GM12878 (cell line): ENCODE measurements at regions not wholly inside any gene's neighbourhood (a gene's known extent, or its start where the extent isn't known, plus 50 kb on each side); places are given as distances from the start of the nearest gene placed in this dataset.

Experiments used
- ATAC-seq: fragments of 200-7000 bp; cut with Tn5 transposase; 3 replicates; pipeline ENCODE4 v1.9.1; 2020; ENCODE audit warnings: mild to moderate bottlenecking, moderate library complexity
- BruUV-seq: library from RNA; stranded (reverse); fragments of 400-500 nt; replicated peaks from 2 replicates; lab custom pipeline; 2021; lab: Mats Ljungman, UMichigan
- CTCF ChIA-PET: fragments of 300-600 bp; sonication (Branson Sonifier 250); formaldehyde crosslinking; extraction: SDS; loops from one replicate; lab custom pipeline; 2021; ENCODE audit warnings: inconsistent platforms; lab: Yijun Ruan, JAX
- POLR2A ChIA-PET: fragments of 350-600 bp; formaldehyde crosslinking; extraction: SDS; loops from one replicate; lab custom pipeline; 2021; ENCODE audit warnings: inconsistent platforms; lab: Charles Lee
- RAD21 ChIA-PET: fragments of 300-600 bp; sonication (Branson Sonifier 250); formaldehyde crosslinking; loops from one replicate; lab custom pipeline; 2023; ENCODE audit warnings: antibody characterized with exemption; ENCODE audit not compliant: unreplicated experiment; lab: Charles Lee
- SMC1A ChIA-PET: fragments of 300-600 bp; sonication (Branson Sonifier 250); formaldehyde crosslinking; loops from one replicate; lab custom pipeline; 2023; ENCODE audit not compliant: unreplicated experiment, uncharacterized antibody; lab: Charles Lee
- DNase-seq: peaks from one replicate; pipeline ENCODE4 v3.0.0-alpha.2; 2011; ENCODE audit warnings: low read depth, low spot score
- FAIRE-seq: peaks from 3 replicates; lab custom pipeline; 2011; peaks lifted over from hg19 to GRCh38; lab: Jason Lieb, UNC
- H2AFZ ChIP-seq: 2 replicates; pipeline ENCODE4 v1.6.0; 2011; ENCODE audit warnings: low read depth, low read length, control low read depth; ENCODE audit not compliant: control insufficient read depth
- H3K27ac ChIP-seq: 2 replicates; pipeline ENCODE4 v1.5.1; 2011; ENCODE audit warnings: control low read depth; ENCODE audit not compliant: control insufficient read depth, insufficient read depth
- H3K27me3 ChIP-seq, 2 experiments: replicated peaks in 1 of 2; 2 replicates each; pipeline versions ENCODE4 v1.6.0 to v1.6.1; 2011; ENCODE audit warnings: low read length in 1 of 2; ENCODE audit not compliant: control insufficient read depth in 2 of 2, insufficient read depth in 2 of 2
- H3K36me3 ChIP-seq, 2 experiments: 2 replicates each; pipeline ENCODE4 v1.5.1; 2011; ENCODE audit warnings: low read length in 1 of 2; ENCODE audit not compliant: control insufficient read depth in 2 of 2, insufficient read depth in 2 of 2
- H3K4me1 ChIP-seq: 2 replicates; pipeline ENCODE4 v1.6.1; 2011; ENCODE audit warnings: mild to moderate bottlenecking, low read length, moderate library complexity, mixed read lengths; ENCODE audit not compliant: control insufficient read depth, insufficient read depth
- H3K4me2 ChIP-seq: 2 replicates; pipeline ENCODE4 v1.6.0; 2011; ENCODE audit warnings: control low read depth; ENCODE audit not compliant: control insufficient read depth, insufficient read depth
- H3K4me3 ChIP-seq: fragments of 200-600 bp; sonication (generic); 2 replicates; pipeline ENCODE4 v1.5.1; 2016
- H3K79me2 ChIP-seq: 2 replicates; pipeline ENCODE4 v1.6.0; 2011; ENCODE audit warnings: low read length; ENCODE audit not compliant: control insufficient read depth, insufficient read depth
- H3K9ac ChIP-seq: 2 replicates; pipeline ENCODE4 v1.8.0; 2011; ENCODE audit warnings: low read length, control low read depth, mixed read lengths; ENCODE audit not compliant: control insufficient read depth, insufficient read depth
- H3K9me3 ChIP-seq: replicated peaks from 3 replicates; pipeline ENCODE4 v1.5.1; 2011; ENCODE audit warnings: mild to moderate bottlenecking, low read length; ENCODE audit not compliant: control insufficient read depth, insufficient read depth
- H4K20me1 ChIP-seq: 2 replicates; pipeline ENCODE4 v1.6.0; 2011; ENCODE audit not compliant: control insufficient read depth, insufficient read depth
- BACH1 ChIP-seq: fragments of 450-650 bp; IDR thresholded peaks from 2 replicates; pipeline ENCODE4 v1.6.1; 2017; ENCODE audit warnings: mild to moderate bottlenecking, borderline replicate concordance
- BMI1 ChIP-seq: fragments of 450-650 bp; IDR thresholded peaks from 2 replicates; pipeline ENCODE4 v1.6.1; 2016; ENCODE audit warnings: mild to moderate bottlenecking, moderate library complexity, borderline replicate concordance
- CHD4 ChIP-seq: fragments of 200-600 bp; sonication (generic); IDR thresholded peaks from 2 replicates; pipeline ENCODE4 v1.6.1; 2016; ENCODE audit warnings: mild to moderate bottlenecking
- HSF1 ChIP-seq: fragments of 150-350 bp; IDR thresholded peaks from 2 replicates; pipeline ENCODE4 v1.6.1; 2014; ENCODE audit warnings: mild to moderate bottlenecking, low read depth, low read length
- NFXL1 ChIP-seq: fragments of 450-650 bp; IDR thresholded peaks from 2 replicates; pipeline ENCODE4 v1.6.1; 2017; ENCODE audit warnings: antibody characterized with exemption, mild to moderate bottlenecking, borderline replicate concordance
- PKNOX1 ChIP-seq: fragments of 450-650 bp; IDR thresholded peaks from 2 replicates; pipeline ENCODE4 v1.6.1; 2016; ENCODE audit warnings: mild to moderate bottlenecking
- RB1 ChIP-seq: fragments of 450-650 bp; formaldehyde crosslinking; IDR thresholded peaks from 2 replicates; pipeline ENCODE4 v1.6.1; 2017; ENCODE audit warnings: mild to moderate bottlenecking, borderline replicate concordance
- RELA ChIP-seq: fragments of 450-650 bp; IDR thresholded peaks from 2 replicates; pipeline ENCODE4 v1.8.0; 2014; ENCODE audit warnings: borderline replicate concordance; ENCODE audit not compliant: partially characterized antibody
- RFX5 ChIP-seq: IDR thresholded peaks from 2 replicates; pipeline ENCODE4 v1.6.1; 2011; ENCODE audit warnings: low read depth, low read length, improper control_type of control experiment
- SMC3 ChIP-seq: IDR thresholded peaks from 2 replicates; pipeline ENCODE4 v1.6.1; 2011; ENCODE audit warnings: low read length, improper control_type of control experiment, borderline replicate concordance
- STAT3 ChIP-seq: IDR thresholded peaks from 2 replicates; pipeline ENCODE4 v1.6.1; 2011; ENCODE audit warnings: low read depth, low read length, improper control_type of control experiment
- TCF12 ChIP-seq: IDR thresholded peaks from 2 replicates; pipeline ENCODE4 v1.6.1; 2011; ENCODE audit warnings: low read depth, mild to moderate bottlenecking, low read length
- YY1 ChIP-seq: IDR thresholded peaks from 2 replicates; pipeline ENCODE4 v1.6.1; 2011; ENCODE audit warnings: low read depth, mild to moderate bottlenecking, low read length
- ZNF274 ChIP-seq: IDR thresholded peaks from one replicate; pipeline ENCODE4 v1.8.0; 2011; ENCODE audit not compliant: insufficient read length, insufficient read depth
- ZSCAN29 ChIP-seq: fragments of 450-650 bp; IDR thresholded peaks from 2 replicates; pipeline ENCODE4 v1.6.1; 2017; ENCODE audit warnings: mild to moderate bottlenecking, moderate library complexity
- WGBS: methylation state at CpG from one replicate; pipeline ENCODE4 v1.1.6; 2016; ENCODE audit warnings: low lambda C conversion rate; ENCODE audit not compliant: insufficient replicate concordance, insufficient coverage; ENCODE audit errors: missing lambda C conversion rate; 5-methylcytosine and 5-hydroxymethylcytosine counted together
- in situ Hi-C: fragments of 300-500 bp; cut with MboI; formaldehyde crosslinking; loops from 9 replicates; pipeline ENCODE4 v1.14.3; 2018; ENCODE audit warnings: mixed read lengths
- intact Hi-C: fragments of 100-400 bp; cut with micrococcal nuclease; formaldehyde crosslinking; loops from one replicate; pipeline ENCODE4 v1.14.2; 2022; ENCODE audit not compliant: unreplicated experiment
- TF ChIP-seq, protein P1 (sequence below): fragments of 450-650 bp; IDR thresholded peaks from 2 replicates; pipeline ENCODE4 v1.6.1; 2017; ENCODE audit warnings: mild to moderate bottlenecking, moderate library complexity
- TF ChIP-seq, protein P2 (sequence below): fragments of 150-350 bp; IDR thresholded peaks from 2 replicates; pipeline ENCODE4 v1.6.1; 2016; ENCODE audit warnings: low read depth, low read length

DNA sequence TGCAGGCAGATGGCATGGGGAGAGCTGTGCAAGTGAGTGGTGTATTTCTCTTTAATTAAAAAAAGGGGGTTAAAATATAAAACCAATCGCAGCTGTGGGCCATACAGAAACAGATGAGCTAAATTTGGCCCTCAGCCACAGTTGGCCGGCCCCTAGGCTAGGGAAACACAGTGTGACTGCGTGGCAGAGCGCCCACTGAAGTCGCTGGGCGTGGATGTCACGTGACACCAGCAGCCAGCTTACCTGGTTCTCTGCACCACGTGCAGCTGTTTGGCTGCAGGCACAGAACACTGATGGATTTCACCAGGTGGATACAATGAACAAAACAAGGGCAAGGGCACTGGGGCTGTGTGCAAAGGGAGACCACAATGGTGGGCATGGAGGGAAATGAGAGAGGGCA is 119.3 kb upstream of the ZNF746 start:
- no TSS peak for BruUV-seq
- intact Hi-C loops (no loop called here), in situ Hi-C loops (no loop called here)
- 81% methylated on average over 8 of the region's 8 CpGs for WGBS
- H3K4me1 ChIP-seq: peaks cover 11% of the 10 kb centered on the region
- DNase-seq (no peak), ATAC-seq (no peak), FAIRE-seq (no peak)
- ChIA-PET POLR2A (no interaction called here), RAD21 (no interaction called here), SMC1A (no interaction called here), CTCF (no interaction called here)
- H4K20me1 ChIP-seq: peaks cover 3% of the 10 kb centered on the region
- no peaks in the 10 kb centered on the region for H3K9me3 ChIP-seq
- peaks cover 20 to 28% of the 10 kb centered on the region in 2 experiments for H3K36me3 ChIP-seq
- H3K27me3 ChIP-seq: no peaks in the 10 kb centered on the region
- no peak overlapping the region for H3K4me3 ChIP-seq
- no peak overlapping the region for H3K4me2 ChIP-seq
- no peak overlapping the region for H3K9ac ChIP-seq
- no peak overlapping the region for H3K27ac ChIP-seq
- peaks cover 11% of the 10 kb centered on the region for H3K79me2 ChIP-seq
- no peak overlapping the region for H2AFZ ChIP-seq
- TF ChIP-seq BMI1: no peak
- no peak for TF ChIP-seq ZSCAN29
- no peak for TF ChIP-seq RB1
- TF ChIP-seq YY1: no peak
- no peak for TF ChIP-seq BACH1
- no peak for TF ChIP-seq SMC3
- no peak for TF ChIP-seq CHD4
- no peak for TF ChIP-seq RFX5
- TF ChIP-seq TCF12: no peak
- TF ChIP-seq, protein P1, sequence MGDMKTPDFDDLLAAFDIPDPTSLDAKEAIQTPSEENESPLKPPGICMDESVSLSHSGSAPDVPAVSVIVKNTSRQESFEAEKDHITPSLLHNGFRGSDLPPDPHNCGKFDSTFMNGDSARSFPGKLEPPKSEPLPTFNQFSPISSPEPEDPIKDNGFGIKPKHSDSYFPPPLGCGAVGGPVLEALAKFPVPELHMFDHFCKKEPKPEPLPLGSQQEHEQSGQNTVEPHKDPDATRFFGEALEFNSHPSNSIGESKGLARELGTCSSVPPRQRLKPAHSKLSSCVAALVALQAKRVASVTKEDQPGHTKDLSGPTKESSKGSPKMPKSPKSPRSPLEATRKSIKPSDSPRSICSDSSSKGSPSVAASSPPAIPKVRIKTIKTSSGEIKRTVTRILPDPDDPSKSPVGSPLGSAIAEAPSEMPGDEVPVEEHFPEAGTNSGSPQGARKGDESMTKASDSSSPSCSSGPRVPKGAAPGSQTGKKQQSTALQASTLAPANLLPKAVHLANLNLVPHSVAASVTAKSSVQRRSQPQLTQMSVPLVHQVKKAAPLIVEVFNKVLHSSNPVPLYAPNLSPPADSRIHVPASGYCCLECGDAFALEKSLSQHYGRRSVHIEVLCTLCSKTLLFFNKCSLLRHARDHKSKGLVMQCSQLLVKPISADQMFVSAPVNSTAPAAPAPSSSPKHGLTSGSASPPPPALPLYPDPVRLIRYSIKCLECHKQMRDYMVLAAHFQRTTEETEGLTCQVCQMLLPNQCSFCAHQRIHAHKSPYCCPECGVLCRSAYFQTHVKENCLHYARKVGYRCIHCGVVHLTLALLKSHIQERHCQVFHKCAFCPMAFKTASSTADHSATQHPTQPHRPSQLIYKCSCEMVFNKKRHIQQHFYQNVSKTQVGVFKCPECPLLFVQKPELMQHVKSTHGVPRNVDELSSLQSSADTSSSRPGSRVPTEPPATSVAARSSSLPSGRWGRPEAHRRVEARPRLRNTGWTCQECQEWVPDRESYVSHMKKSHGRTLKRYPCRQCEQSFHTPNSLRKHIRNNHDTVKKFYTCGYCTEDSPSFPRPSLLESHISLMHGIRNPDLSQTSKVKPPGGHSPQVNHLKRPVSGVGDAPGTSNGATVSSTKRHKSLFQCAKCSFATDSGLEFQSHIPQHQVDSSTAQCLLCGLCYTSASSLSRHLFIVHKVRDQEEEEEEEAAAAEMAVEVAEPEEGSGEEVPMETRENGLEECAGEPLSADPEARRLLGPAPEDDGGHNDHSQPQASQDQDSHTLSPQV: no peak
- TF ChIP-seq ZNF274: no peak
- TF ChIP-seq NFXL1: no peak
- TF ChIP-seq STAT3: no peak
- TF ChIP-seq, protein P2, sequence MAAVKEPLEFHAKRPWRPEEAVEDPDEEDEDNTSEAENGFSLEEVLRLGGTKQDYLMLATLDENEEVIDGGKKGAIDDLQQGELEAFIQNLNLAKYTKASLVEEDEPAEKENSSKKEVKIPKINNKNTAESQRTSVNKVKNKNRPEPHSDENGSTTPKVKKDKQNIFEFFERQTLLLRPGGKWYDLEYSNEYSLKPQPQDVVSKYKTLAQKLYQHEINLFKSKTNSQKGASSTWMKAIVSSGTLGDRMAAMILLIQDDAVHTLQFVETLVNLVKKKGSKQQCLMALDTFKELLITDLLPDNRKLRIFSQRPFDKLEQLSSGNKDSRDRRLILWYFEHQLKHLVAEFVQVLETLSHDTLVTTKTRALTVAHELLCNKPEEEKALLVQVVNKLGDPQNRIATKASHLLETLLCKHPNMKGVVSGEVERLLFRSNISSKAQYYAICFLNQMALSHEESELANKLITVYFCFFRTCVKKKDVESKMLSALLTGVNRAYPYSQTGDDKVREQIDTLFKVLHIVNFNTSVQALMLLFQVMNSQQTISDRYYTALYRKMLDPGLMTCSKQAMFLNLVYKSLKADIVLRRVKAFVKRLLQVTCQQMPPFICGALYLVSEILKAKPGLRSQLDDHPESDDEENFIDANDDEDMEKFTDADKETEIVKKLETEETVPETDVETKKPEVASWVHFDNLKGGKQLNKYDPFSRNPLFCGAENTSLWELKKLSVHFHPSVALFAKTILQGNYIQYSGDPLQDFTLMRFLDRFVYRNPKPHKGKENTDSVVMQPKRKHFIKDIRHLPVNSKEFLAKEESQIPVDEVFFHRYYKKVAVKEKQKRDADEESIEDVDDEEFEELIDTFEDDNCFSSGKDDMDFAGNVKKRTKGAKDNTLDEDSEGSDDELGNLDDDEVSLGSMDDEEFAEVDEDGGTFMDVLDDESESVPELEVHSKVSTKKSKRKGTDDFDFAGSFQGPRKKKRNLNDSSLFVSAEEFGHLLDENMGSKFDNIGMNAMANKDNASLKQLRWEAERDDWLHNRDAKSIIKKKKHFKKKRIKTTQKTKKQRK: no peak
- TF ChIP-seq RELA: no peak
- TF ChIP-seq PKNOX1: no peak
- TF ChIP-seq HSF1: no peak
